Breast epithelium (tissue), 4 donors: ENCODE measurements at regions not wholly inside any gene's neighbourhood (a gene's known extent, or its start where the extent isn't known, plus 50 kb on each side); places are given as distances from the start of the nearest gene placed in this dataset.

Experiments
- DNase-seq, 2 donors: peaks; one replicate each; pipeline ENCODE4 v3.0.0-alpha.2; 2019; ENCODE audit warnings: low spot score in 2 of 2
- H3K27ac ChIP-seq, 2 donors: fragments of 200-600 bp; sonication (generic) in 1 of 2; one replicate each; pipeline ENCODE4 v1.5.1; 2016 to 2019; ENCODE audit warnings: mild to moderate bottlenecking in 1 of 2
- H3K27me3 ChIP-seq, 2 donors: fragments of 200-600 bp; sonication (generic) in 1 of 2; one replicate each; pipeline versions ENCODE4 v1.5.1 to v1.6.0; 2017 to 2019; ENCODE audit warnings: control low read depth in 1 of 2, mild to moderate bottlenecking in 1 of 2
- H3K36me3 ChIP-seq: fragments of 200-600 bp; one replicate; pipeline ENCODE4 v1.5.1; 2019
- H3K4me1 ChIP-seq, 2 donors: fragments of 200-600 bp; sonication (generic); one replicate each; pipeline ENCODE4 v1.5.1; 2016 to 2019; ENCODE audit warnings: control low read depth in 1 of 2
- H3K4me3 ChIP-seq, 3 donors: fragments of 200-600 bp; sonication (generic); 1 replicate in 2 of 3; 2 replicates in 1 of 3; pipeline ENCODE4 v1.5.1; 2016 to 2019; ENCODE audit warnings: mild to moderate bottlenecking in 3 of 3, moderate library complexity in 2 of 3
- H3K9me3 ChIP-seq, 2 donors: fragments of 200-600 bp; sonication (generic) in 1 of 2; one replicate each; pipeline ENCODE4 v1.5.1; 2016 to 2019; ENCODE audit warnings: control low read depth in 1 of 2
- CTCF ChIP-seq, 3 donors: fragments of 450-650 bp; IDR thresholded peaks; one replicate each; pipeline ENCODE4 v1.5.1; 2016 to 2017; ENCODE audit warnings: antibody characterized with exemption in 3 of 3, mild to moderate bottlenecking in 3 of 3, moderate library complexity in 3 of 3
- POLR2A ChIP-seq: fragments of 450-650 bp; IDR thresholded peaks from one replicate; pipeline ENCODE4 v1.6.1; 2016; ENCODE audit warnings: antibody characterized with exemption, mild to moderate bottlenecking, moderate library complexity
- POLR2AphosphoS5 ChIP-seq, 3 donors: sonication (generic); formaldehyde crosslinking; IDR thresholded peaks; one replicate each; pipeline ENCODE4 v1.6.1; 2017; ENCODE audit warnings: antibody characterized with exemption in 3 of 3
- intact Hi-C: fragments of 100-400 bp; cut with DNase I; formaldehyde crosslinking; loops from one replicate; pipeline ENCODE4 v1.15.1; 2023; ENCODE audit warnings: low total_unique reads

GRCh38 chr5:167631191-167631590 lies 660.3 kb upstream of the WWC1 start:
- Histone ChIP-seq H3K9me3 (no peaks in the 10 kb centered on the region), H3K4me1 (no peaks in the 10 kb centered on the region), H3K4me3 (no peak overlapping the region), H3K36me3 (no peaks in the 10 kb centered on the region), H3K27me3 (no peaks in the 10 kb centered on the region), H3K27ac (no peak overlapping the region)
- TF ChIP-seq POLR2A = no peak
- intact Hi-C loops = no loop called here
- no peak for DNase-seq

GRCh38 chr5:167633114-167633513 lies 658.3 kb upstream of the WWC1 start:
- Histone ChIP-seq H3K9me3 (no peaks in the 10 kb centered on the region), H3K36me3 (no peaks in the 10 kb centered on the region), H3K4me1 (no peaks in the 10 kb centered on the region), H3K27ac (no peak overlapping the region), H3K4me3 (no peak overlapping the region), H3K27me3 (no peaks in the 10 kb centered on the region)
- intact Hi-C loops = no loop called here
- no peak for DNase-seq
- no peak for TF ChIP-seq CTCF (IDR thresholded peaks at IDR 0.05)
- no peak for TF ChIP-seq POLR2AphosphoS5 (IDR thresholded peaks at IDR 0.05)
- no peak for TF ChIP-seq POLR2A

- intact Hi-C loops = no loop called here
- Histone ChIP-seq H3K36me3 (no peaks in the 10 kb centered on the region), H3K4me3 (no peak overlapping the region), H3K27ac (no peak overlapping the region), H3K9me3 (no peaks in the 10 kb centered on the region), H3K27me3 (no peaks in the 10 kb centered on the region), H3K4me1 (no peaks in the 10 kb centered on the region)
- DNase-seq = no peak
- TF ChIP-seq CTCF (IDR thresholded peaks at IDR 0.05) (no peak), POLR2A (no peak), POLR2AphosphoS5 (IDR thresholded peaks at IDR 0.05) (no peak)
These were observed 657.5 kb upstream of the WWC1 start for GRCh38 chr5:167633931-167634341.

DNA sequence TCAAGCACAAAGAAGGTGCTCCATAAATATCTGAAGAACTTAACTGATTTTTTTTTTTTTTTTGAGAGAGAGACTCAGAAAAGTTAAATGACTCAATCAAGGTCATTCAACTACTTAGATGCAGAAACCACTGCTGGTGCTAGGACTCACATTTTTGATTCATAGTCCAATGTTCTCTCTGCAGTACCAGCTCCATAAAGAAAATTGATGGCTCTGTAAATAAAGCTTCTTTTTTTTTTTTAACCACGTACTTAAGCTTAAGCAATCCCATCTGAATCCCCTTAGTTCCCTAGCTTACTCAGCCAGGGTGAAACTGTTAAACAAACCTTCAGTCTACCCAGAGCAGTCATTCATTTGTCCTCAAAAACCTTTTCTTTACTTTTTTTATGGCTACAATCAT lies 657.0 kb upstream of the WWC1 start:
- Histone ChIP-seq H3K9me3 (no peaks in the 10 kb centered on the region), H3K4me1 (no peaks in the 10 kb centered on the region), H3K27me3 (no peaks in the 10 kb centered on the region), H3K36me3 (no peaks in the 10 kb centered on the region), H3K4me3 (no peak overlapping the region), H3K27ac (no peak overlapping the region)
- intact Hi-C loops = no loop called here
- no peak for DNase-seq
- TF ChIP-seq POLR2AphosphoS5 (IDR thresholded peaks at IDR 0.05) (no peak), CTCF (IDR thresholded peaks at IDR 0.05) (no peak), POLR2A (no peak)

DNA sequence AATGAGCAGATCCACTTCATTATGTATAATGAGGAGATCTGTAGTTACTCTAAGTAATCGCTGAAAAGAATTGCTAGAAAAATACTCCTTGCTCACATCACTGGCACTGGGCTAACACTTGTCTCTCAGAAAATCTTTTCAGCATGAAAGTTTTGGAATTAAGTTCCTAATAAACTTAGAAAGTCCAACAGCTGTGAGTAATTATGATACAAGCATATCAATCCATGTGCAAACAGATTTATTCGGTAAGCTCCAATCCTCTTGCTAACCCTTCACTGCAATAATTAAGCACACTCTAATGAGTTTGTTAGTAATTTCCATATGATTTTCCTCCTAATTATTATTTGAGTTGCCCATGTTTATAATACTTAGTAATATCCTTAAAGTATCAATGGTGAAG lies 652.6 kb upstream of the WWC1 start:
- TF ChIP-seq CTCF (IDR thresholded peaks at IDR 0.05) (no peak), POLR2A (no peak), POLR2AphosphoS5 (IDR thresholded peaks at IDR 0.05) (no peak)
- Histone ChIP-seq H3K4me3 (no peak overlapping the region), H3K27ac (no peak overlapping the region), H3K36me3 (no peaks in the 10 kb centered on the region), H3K9me3 (no peaks in the 10 kb centered on the region), H3K27me3 (no peaks in the 10 kb centered on the region), H3K4me1 (no peaks in the 10 kb centered on the region)
- DNase-seq = no peak
- intact Hi-C loops = no loop called here

DNA sequence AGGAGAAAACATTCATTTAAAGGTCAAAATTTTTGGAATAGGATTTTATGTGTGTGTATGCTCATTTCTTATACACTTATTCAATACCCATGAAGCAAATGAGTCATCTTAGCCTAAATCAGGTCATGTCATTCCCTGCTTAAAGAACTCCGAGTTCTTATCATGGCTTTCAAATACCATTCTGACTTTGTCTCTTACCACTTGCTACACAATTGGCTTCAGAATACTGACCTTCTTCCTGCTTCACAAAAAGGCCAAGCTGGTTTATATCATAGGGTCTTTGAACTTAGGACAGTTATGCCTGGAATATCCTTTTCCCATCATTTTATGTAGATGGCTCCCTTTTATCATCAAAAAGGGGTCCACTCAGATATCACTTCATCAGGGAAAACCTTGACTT lies 652.2 kb upstream of the WWC1 start:
- intact Hi-C loops = no loop called here
- no peak for DNase-seq
- Histone ChIP-seq H3K9me3 (no peaks in the 10 kb centered on the region), H3K27me3 (no peaks in the 10 kb centered on the region), H3K27ac (no peak overlapping the region), H3K36me3 (no peaks in the 10 kb centered on the region), H3K4me3 (no peak overlapping the region), H3K4me1 (no peaks in the 10 kb centered on the region)
- TF ChIP-seq POLR2A (no peak), CTCF (IDR thresholded peaks at IDR 0.05) (no peak), POLR2AphosphoS5 (IDR thresholded peaks at IDR 0.05) (no peak)
